Ovary (tissue), 3 donors: ENCODE measurements at regions not wholly inside any gene's neighbourhood (a gene's known extent, or its start where the extent isn't known, plus 50 kb on each side); places are given as distances from the start of the nearest gene placed in this dataset.
"Not testable (repeated sequence)": the region's sequence is repeated elsewhere in the genome, so short reads cannot be mapped to it uniquely, and the experiment has no call there.

Experiments used
- CTCF ChIP-seq, 3 donors: fragments of 450-650 bp in 2 of 3; fragments of 200-600 bp in 1 of 3; IDR thresholded peaks; one replicate each; pipeline versions ENCODE4 v1.5.1 to v1.8.0; 2016 to 2022; ENCODE audit warnings: antibody characterized with exemption in 3 of 3, mild to moderate bottlenecking in 1 of 3
- EP300 ChIP-seq: sonication (generic); formaldehyde crosslinking; IDR thresholded peaks from one replicate; pipeline ENCODE4 v1.6.1; 2017; ENCODE audit warnings: antibody characterized with exemption
- POLR2A ChIP-seq: fragments of 450-650 bp; IDR thresholded peaks from one replicate; pipeline ENCODE4 v1.6.1; 2017; ENCODE audit warnings: antibody characterized with exemption, mild to moderate bottlenecking, moderate library complexity
- donor health status: DM: no; HTN: no; CAD: no.

- TF ChIP-seq CTCF (IDR thresholded peaks at IDR 0.05); POLR2A; EP300: not testable (repeated sequence)
These were observed 527.7 kb upstream of the KCND2 start for GRCh38 chr7:119745280-119745679.
